GM18499 (cell line): ENCODE measurements at regions not wholly inside any gene's neighbourhood (a gene's known extent, or its start where the extent isn't known, plus 50 kb on each side); places are given as distances from the start of the nearest gene placed in this dataset.
"Not testable (repeated sequence)": the region's sequence is repeated elsewhere in the genome, so short reads cannot be mapped to it uniquely, and the experiment has no call there.

Experiments used
- ATAC-seq: cut with Tn5 transposase; IDR thresholded peaks from one replicate; pipeline ENCODE4 v1.9.1; 2021; ENCODE audit warnings: moderate number of reproducible peaks; ENCODE audit not compliant: insufficient read depth, unreplicated experiment

GRCh38 chr10:80927419-80928078, 389.8 kb downstream of the SH2D4B start:
- ATAC-seq = no peak

DNA sequence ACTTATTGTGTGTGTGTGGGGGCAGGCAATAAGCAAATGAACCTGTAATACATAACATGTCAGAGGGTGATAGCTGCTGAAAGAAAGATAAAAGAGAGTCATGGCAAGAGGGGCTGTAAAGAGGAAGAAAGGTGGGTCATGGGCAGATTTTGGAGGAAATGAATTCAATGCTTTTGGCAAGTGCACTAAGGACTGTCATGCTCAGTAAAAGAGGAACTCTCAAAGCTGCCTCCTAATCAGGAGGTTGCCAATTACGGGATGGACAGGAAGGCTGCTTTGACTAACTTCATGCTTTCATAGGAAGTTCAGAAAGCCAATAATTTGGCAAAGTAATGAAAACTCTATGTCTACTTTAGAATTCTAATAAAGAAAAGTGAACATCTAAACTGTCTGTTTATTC, 401.2 kb downstream of the SH2D4B start:
- no peak for ATAC-seq

DNA sequence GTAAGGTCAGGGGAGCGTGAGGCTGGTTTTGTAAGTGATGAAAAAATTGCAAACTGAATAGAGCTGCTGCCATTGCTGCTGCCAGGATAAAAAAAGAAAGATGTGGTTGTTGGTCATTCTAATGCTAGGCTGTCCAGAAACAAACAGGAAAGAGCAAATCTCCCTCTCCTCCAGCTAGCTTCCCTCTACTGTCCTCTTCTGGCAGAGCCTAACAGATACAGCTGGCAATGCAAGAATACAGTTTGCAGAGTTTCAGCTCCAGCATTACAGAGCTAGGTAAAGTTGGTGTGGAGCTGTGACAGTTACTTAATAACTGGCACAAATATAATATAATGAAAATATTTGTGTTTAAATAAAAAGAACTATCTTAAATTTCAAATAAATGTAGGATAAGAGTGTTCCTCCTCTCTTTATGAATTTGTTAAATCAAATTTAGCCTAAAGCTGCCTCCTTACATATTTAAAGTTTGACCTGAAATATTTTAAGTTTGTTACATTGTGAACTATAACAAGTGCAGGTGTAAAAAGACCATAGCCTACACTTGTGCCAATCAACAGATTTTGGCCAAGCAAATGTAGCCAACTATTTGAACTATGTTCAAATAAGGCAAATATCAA, 407.7 kb downstream of the SH2D4B start:
- peak; percentile 88 for ATAC-seq

DNA sequence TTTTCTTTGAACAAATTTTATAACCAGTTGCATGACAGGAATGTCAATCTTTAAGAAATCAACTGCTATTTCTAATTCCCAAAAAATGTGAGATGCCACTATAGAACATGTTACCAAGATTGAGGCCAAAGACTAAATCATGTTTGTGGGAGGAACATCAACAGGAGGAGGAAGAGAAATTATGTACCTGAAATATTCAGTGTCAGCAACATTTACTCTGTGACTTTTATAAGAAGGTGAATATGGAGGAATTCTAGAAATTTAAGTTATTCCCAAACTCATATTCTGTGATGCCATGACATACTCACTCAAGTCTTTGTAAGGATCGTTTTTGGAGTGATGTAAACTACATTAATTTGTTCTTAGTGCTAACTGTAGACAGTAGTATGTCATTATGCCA, 408.4 kb downstream of the SH2D4B start:
- no peak for ATAC-seq

DNA sequence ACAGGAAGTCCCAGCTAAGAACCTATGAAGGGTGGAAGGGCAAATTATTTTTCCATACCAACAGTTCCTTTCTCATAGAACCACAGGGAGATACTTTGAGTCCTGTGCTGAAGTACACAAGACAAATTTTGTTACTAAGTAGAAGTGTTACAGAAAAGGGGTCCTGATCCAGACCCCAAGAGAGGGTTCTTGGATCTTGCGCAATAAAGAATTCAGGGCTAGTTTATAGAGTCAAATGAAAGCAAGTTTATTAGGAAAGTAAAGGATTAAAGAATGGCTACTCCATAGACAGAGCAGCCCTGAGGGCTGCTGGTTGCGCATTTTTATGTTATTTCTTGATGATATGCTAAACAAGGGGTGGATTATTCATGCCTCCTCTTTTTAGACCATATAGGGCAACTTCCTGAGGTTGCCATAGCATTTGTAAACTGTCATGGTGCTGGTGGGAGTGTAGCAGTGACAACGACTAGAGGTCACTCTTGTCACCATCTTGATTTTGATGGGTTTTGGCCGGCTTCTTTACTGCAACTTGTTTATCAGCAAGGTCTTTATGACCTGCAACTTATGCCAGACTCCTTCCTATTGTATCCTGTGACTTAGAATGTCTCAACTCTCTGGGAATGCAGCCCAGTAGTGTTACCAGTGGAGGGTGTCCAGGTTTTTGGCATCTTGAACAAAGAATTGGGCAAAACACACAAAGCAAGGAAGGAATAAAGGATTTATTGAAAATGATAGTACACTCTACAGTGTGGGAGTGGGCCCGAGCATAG, 409.4 kb downstream of the SH2D4B start:
- ATAC-seq = no peak

DNA sequence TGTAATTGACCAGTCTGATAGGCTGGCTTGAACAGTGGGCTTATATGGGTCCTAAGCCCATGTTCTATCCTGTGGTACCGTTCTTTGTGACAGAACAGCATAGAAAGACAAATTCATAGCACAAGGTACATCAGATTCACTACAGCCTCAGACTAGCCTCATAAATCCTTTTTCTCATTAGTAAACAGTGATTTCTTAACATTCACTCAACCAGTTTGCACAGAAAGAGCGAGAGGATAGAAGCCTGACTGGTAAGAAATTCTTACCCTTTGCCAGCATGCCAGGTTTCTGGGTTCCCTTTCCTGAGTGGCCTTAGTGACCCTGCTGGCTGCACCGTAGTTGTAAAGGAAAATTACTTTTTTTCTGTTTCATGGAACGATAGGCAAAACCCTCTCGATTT, 412.1 kb downstream of the SH2D4B start:
- no peak for ATAC-seq

DNA sequence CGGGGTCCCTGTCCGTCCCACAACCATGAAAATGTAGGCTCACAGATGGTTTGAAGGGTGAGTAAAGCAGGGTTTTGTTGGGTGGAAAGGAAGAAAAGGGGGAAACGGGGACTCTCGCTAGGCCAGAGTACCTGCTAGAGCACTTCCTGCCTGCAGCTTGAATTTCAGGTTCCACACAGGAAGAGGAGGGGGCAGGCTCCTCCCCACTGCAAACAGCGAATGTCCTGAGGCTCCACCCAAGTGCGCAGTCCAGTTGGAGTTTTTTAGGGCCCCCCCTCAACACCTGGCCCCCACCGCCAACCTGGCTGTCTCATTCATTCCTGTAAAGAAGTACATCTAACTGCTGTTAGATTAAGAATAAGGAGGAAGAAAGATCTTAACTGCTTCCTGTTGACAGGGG, 414.7 kb downstream of the SH2D4B start:
- ATAC-seq = no peak

DNA sequence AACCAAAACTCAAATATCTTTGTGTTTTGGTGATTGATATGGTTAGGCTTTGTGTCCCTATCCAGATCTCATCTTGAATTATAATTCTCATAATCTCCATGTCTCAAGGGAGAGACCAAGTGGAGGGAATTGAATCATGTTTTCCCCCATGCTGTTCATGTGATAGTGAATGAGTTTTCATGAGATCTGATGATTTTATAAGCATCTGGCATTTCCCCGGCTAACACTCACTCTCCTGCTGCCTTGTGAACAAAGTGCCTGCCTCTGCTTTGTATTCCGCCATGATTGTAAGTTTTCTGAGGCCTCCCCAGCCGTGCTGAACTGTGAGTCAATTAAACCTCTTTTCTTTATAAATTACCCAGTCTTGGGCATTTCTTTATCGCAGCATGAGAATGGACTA, 419.5 kb downstream of the SH2D4B start:
- no peak for ATAC-seq

- ATAC-seq = no peak
These were observed 426.5 kb downstream of the SH2D4B start for GRCh38 chr10:80964179-80964578.

GRCh38 chr10:80964955-80965614, 427.4 kb downstream of the SH2D4B start:
- ATAC-seq = peak; percentile 62

DNA sequence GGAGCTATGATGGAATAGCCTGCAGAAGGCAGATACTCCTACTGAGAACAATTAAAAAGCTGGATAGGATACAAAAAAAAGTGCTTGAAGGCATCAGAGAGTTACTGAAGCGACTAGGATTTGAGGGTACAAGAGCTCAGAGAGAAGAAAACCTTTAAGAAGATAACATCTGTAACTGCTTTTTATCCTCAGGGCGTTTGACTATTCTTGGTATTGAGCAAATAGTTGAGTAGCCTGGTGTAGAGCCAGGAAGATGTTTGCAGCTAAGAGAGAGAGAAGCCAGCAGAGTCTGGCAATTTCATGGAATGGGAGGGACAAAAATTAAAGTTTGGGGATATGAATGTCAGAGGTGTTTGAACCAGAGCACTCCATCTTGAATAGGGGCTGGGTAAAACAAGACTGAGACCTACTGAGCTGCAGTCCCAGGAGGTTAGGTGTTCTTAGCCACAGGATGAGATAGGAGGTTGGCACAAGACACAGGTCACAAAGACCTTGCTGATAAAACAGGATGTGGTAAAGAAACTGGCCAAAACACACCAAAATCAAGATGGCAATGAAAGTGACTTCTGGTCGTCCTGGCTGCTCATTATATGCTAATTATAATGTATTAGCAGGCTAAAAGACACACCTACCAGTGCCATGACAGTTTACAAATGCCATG, 428.8 kb downstream of the SH2D4B start:
- ATAC-seq = no peak

DNA sequence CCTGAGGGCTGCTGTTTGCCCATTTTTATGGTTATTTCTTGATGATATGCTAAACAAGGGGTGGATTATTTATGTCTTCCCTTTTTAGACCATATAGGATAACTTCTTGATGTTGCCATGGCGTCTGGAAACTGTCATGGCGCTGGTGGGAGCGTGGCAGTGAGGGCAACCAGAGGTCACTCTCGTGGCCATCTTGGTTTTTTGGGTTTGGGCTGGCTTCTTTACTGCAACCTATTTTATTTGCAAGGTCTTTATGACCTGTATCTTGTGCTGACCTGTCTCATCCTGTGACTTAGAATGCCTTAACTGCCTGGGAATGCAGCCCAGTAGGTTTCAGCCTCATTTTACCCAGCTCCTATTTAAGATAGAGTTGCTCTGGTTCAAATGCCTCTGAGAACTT, 429.7 kb downstream of the SH2D4B start:
- ATAC-seq = not testable (repeated sequence)

DNA sequence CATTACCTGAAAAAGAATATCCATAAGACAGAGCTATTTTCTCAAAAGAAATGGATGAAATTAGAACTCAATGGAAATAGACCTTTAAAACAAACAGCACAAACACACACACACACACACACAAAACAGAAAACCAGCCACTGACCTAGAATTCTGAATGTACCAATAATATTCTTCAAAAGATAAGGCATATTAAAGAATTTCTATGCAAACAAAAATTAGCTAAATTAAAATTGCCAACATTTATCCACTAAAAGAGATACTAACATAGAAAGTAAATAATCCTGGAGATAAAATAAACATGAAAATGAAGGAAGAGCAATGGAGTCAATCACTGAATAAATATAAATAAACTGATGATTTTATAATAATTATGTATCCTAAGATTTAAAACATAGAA, 431.2 kb downstream of the SH2D4B start:
- no peak for ATAC-seq

GRCh38 chr10:80971461-80971860, 433.8 kb downstream of the SH2D4B start:
- no peak for ATAC-seq

- ATAC-seq = no peak
These were observed 439.0 kb downstream of the SH2D4B start for GRCh38 chr10:80976658-80977057.

GRCh38 chr10:80985102-80985501, 447.4 kb downstream of the SH2D4B start:
- ATAC-seq = no peak

- no peak for ATAC-seq
These were observed 448.9 kb downstream of the SH2D4B start for GRCh38 chr10:80986596-80986995.

DNA sequence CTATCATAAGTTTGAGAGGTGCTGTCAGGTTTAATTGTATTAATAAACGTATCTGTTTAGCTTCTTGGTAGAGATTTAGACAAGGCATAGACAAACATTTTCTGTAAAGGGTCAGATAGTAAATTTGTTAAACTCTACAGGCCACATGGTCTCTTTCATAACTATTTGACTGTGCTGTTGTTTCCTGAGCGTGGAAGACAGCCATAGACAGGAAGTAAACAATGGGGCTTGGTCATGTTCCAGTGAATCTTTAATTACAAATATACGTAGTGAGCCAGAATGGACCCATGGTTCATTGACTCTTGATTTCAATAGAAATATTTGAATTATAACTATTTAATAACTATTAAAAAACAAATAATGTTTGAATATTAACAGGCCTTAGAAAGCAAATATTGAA, 451.1 kb downstream of the SH2D4B start:
- ATAC-seq = no peak

DNA sequence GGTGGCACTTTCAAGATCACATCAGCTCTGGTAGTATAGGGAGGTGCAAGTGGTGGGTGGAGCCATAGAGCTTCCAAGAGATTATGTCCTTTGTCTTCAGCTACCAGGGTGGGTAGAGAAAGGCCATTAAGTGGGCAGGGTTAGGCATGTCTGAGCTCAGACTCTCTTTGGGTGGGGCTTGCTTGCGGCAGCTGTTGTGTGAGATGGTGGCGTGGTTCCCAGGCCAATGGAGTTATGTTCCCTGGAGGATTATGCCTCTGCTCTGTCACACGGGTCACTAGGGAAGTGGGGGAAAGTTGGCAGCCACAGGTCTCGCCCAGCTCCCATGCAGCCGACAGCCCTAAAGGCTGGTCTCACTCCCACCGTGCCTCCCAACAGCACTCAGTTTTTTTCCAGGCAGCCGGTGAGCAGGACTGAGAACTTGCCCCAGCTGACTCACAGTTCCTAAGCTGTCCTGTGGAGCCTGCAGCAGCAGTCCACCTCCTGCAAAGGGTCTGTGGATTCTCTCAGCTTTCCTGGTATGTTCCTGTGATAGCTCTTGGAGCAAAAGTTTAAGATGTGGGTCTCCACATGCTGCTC, 459.0 kb downstream of the SH2D4B start:
- ATAC-seq = no peak

DNA sequence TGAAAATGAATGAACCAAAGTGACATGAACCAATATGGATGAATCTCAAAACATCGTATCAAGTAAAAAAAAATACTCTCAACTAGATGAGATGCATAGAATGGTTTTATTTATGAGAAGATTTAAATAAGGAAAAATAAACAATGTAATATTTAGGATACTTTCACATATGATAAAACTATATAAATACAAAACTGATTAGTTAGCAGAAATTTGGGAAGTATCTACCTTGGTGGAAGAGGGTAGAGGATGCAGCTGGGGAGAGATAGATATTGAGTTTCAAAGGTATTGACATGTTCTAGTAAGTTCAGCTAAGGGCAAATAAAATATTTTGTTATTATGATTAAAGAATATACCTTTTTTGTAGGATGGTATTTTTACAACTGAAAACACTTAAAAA, 463.1 kb downstream of the SH2D4B start:
- no peak for ATAC-seq
